ENCODE measurements at regions not wholly inside any gene's neighbourhood (a gene's known extent, or its start where the extent isn't known, plus 50 kb on each side); places are given as distances from the start of the nearest gene placed in this dataset.
"Not testable (repeated sequence)": the region's sequence is repeated elsewhere in the genome, so short reads cannot be mapped to it uniquely, and the experiment has no call there.

DNA sequence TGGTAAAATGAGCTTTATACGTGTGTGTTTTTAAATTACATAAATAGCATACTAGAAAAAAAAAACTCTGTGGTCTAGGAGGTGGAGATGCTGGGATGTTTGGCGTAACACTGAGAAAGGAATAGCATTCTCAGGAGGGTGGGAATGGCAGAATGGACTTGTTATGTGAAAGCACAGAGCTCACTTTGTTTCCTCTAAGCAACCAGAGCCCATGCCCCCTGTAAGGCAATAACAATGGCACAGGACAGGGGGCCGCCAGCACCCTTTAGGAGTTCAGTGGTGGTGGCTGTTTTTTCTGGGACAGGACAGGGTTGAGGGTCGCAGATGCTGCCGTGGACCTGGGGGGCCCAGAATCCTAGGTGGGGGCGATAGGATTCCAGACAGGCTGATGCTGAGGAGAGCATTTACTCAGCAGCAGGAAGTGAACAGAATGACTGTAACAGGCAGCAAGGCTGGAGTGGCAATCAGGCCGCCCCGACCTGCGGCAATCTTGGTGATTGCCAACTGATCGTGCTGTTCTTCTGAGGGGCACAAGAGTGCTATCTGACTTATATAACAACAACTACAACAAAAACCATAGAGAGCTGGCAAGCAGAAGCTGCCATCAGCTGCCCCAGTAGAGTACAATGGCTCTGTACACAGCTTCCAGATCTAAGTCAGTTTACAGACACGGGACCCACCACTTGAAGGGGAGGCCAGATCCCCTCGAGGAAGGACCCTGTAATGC is 160.4 kb downstream of the UACA start:
- intact Hi-C loops (cut with micrococcal nuclease) = no loop called here

DNA sequence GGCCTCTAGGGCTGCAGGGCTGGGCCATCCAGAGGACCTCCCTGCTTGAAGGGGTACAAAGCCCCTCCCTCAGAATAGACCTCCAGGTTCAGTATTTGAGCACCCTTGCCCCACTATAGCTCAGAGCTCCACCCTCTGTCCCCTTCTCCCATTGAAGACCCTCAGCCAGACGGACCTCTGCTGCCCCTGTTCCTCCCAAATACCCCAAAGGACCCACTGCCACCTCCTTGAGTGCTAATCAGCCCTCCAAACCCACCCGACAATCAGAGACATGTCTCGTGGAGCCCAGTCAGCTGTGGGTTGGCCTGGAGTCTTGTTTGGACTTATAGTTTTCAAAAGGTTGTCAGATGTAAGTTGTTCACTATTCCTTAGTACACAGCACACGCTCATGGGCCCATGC is 161.1 kb downstream of the UACA start:
- intact Hi-C loops (cut with micrococcal nuclease) = no loop called here

GRCh38 chr15:70597945-70598344 is 165.4 kb downstream of the UACA start:
- intact Hi-C loops (cut with micrococcal nuclease) = no loop called here

DNA sequence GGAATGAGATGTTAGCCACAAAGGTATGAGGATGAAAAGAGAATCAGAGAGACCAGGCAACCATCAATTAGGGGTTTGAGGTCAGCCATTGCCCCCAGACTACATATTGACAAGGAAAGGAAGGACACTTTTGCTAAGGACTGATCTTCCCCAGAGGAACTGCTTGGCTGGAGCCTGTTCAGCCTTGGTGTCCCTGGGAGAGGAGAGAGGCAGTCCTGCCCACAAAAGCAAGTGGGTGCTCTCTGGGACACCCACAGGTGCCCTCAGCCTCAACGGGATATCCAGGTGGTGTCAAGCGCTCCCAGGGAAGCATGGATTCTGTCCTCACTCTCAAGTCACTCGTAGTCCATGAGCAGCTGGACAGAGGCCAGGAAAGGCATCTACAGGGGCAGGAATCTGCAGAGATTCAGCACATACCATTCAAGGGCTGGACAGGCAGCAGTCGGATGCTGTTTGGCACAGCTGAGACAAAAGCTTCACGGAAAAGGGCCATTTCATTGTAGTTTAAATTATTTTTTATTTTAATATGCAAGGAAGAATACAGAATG is 166.2 kb downstream of the UACA start:
- intact Hi-C loops (cut with micrococcal nuclease) = no loop called here

- intact Hi-C loops (cut with micrococcal nuclease) = no loop called here
Observed at GRCh38 chr15:70596354-70597055, 166.9 kb downstream of the UACA start.

GRCh38 chr15:70593795-70594194 is 169.6 kb downstream of the UACA start:
- intact Hi-C loops (cut with micrococcal nuclease) = no loop called here

- intact Hi-C loops (cut with micrococcal nuclease) = no loop called here
Observed at GRCh38 chr15:70589728-70590127, 173.6 kb downstream of the UACA start.

DNA sequence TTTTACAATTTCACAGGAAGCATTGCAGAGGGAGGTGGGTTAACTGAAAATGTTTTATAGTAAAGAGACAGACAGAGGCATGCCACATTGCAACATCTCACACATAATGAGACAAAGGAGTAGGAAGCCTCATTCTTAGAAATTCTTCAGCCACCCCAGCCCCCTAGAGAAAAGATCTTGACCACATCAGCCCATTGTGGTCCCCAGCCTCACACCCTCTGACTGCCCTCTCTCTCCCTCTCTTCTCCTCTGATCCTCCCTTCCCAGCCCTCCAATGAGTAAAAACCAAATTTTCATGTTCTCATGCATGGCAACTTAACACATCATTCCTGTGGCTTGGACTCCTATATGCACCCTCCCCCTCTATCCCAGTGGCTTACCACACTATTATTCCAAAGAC is 174.1 kb downstream of the UACA start:
- intact Hi-C loops (cut with micrococcal nuclease) = no loop called here

- intact Hi-C loops (cut with micrococcal nuclease) = no loop called here
Observed at GRCh38 chr15:70588613-70589012, 174.7 kb downstream of the UACA start.

DNA sequence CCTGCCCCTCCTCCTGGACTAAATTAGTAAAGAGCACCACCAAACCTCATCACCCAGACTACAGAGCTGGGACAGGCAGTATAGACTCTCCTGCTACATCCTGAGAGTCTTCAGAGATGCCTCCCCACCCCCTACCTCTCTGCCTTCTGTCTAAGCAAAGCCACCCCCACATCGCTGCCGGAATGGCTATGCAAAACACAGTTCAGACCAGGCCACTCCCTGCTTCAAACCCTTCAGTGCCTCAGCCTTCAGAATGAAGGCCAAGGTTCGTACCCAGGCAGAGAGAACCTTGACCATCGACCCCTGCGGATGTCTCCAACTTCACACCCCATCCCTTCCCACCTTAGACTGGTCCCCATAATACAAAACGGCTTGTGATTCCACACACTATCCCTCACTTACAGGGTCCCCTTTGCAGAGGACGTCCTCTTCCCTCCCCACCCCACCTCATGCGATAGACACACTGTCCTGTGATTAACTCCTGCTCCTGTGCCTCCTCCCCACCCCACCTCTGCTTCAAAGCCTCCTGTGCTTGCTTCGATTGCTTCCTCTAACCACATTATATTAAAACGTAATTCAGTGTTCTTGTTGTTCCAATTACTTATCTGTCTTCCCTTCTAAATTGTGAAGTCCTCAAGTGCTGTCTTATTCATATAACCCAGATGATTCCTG is 175.3 kb downstream of the UACA start:
- intact Hi-C loops (cut with micrococcal nuclease) = no loop called here

DNA sequence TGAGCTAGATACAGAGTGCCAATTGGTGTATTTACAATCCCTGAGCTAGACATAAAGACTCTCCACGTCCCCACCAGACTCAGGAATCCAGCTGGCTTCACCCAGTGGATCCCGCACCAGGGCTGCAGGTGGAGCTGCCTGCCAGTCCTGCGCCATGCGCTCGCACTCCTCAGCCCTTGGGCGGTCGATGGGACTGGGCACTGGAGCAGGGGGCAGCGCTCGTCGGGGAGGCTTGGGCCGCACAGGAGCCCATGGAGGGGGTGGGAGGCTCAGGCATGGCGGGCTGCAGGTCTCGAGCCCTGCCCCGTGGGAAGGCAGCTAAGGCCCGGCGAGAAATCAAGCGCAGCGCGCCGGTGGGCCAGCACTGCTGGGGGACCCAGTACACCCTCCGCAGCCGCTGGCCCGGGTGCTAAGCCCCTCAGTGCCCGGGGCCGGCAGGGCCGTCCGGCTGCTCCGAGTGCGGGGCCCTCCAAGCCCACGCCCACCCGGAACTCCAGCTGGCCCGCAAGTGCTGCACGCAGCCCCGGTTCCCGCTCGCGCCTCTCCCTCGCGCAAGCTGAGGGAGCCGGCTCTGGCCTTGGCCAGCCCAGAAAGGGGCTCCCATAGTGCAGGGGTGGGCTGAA is 176.2 kb downstream of the UACA start:
- intact Hi-C loops (cut with micrococcal nuclease) = not testable (repeated sequence)

DNA sequence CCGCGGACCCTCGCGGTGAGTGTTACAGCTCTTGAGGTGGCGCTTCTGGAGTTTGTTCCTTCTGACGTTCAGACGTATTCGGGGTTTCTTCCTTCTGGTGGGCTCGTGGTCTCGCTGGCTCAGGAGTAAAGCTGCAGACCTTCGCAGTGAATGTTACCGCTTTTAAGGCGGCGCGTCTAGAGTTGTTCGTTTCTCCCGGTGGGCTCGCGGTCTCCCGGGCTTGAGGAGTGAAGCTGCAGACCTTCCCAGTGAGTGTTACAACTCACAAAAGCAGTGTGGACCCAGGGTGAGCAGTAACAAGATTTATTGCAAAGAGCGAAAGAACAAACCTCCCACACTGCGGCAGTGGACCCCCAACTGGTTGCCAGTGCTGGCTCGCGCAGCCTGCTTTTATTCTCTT is 177.1 kb downstream of the UACA start:
- intact Hi-C loops (cut with micrococcal nuclease) = no loop called here

- intact Hi-C loops (cut with micrococcal nuclease) = no loop called here
Observed at GRCh38 chr15:70585707-70586034, 177.7 kb downstream of the UACA start.

- intact Hi-C loops (cut with micrococcal nuclease) = no loop called here
Observed at GRCh38 chr15:70584838-70585706, 178.3 kb downstream of the UACA start.

GRCh38 chr15:70584441-70584837 is 178.9 kb downstream of the UACA start:
- intact Hi-C loops (cut with micrococcal nuclease) = no loop called here

GRCh38 chr15:70583006-70583405 is 180.4 kb downstream of the UACA start:
- intact Hi-C loops (cut with micrococcal nuclease) = no loop called here

- intact Hi-C loops (cut with micrococcal nuclease) = no loop called here
Observed at GRCh38 chr15:70582143-70582945, 181.0 kb downstream of the UACA start.

DNA sequence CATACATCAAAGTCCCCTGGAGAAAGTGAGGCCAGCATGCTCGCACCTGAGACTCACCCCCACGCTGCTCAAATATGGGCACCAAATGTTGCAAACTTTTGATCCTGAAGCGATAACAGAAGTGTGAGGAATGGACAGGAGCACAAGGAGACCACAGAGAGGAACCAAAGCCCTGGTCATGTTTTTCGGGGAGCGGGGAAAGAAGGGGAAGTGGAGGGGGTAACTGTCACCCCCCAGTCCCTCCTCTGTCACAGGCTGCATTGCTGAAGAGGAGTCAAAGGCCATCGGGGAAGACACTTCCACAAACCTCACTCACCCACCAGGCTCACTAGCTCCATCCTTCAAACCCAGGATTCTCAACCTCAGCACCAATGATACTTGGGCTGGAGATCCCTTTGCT is 182.4 kb downstream of the UACA start:
- intact Hi-C loops (cut with micrococcal nuclease) = no loop called here

DNA sequence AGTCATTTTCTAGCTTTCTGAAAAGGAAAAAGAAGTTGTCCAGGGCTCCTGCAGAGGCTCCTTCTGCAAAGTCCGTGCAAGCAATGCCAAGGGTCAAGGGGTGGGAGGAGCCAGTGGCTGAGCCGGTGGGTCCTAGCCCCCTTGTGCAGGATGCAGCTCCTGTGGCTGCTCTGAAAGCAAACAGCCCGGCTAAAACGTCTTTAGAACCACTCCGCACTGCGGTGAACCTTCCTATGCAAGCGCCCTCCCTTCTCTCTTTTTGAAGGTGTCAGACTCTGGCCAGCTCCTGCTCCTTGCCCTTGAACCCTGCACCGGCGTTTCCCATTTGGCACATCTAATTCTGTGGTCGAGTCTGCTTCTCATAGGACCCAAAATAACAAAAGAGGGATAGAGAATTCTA is 183.1 kb downstream of the UACA start:
- intact Hi-C loops (cut with micrococcal nuclease) = no loop called here

- intact Hi-C loops (cut with micrococcal nuclease) = loop anchor here (10.0 kb wide), 1 partner anchor 55 kb away; no protein-coding TSS in a partner anchor
Observed at GRCh38 chr15:70579766-70580165, 183.6 kb downstream of the UACA start.

Measured in T-helper 2 cell treated with Interferon-gamma antibody and Interleukin-4, amounts not matched to agents 100 ng/mL and 5 ng/mL, for 36 hours (primary cell).